Mucosa of descending colon (tissue), 3 donors: ENCODE measurements at regions not wholly inside any gene's neighbourhood (a gene's known extent, or its start where the extent isn't known, plus 50 kb on each side); places are given as distances from the start of the nearest gene placed in this dataset.
A peak's percentile ranks its signal among the peaks of the same experiment; 100 is the strongest.

Experiments
- ATAC-seq: fragments of 200-7000 bp; cut with Tn5 transposase; one replicate; pipeline ENCODE4 v1.9.1; 2020; ENCODE audit warnings: mild to moderate bottlenecking, moderate library complexity
- DNase-seq, 3 donors: peaks; one replicate each; pipeline ENCODE4 v3.0.0-alpha.2; 2020
- H3K36me3 ChIP-seq: fragments of 200-600 bp; one replicate; pipeline ENCODE4 v1.8.0; 2021; ENCODE audit warnings: low read depth, mild to moderate bottlenecking
- H3K4me1 ChIP-seq: fragments of 200-600 bp; one replicate; pipeline ENCODE4 v1.8.0; 2021; ENCODE audit warnings: low read depth, mild to moderate bottlenecking
- H3K4me3 ChIP-seq: fragments of 200-600 bp; one replicate; pipeline ENCODE4 v1.8.0; 2021; ENCODE audit warnings: mild to moderate bottlenecking
- H3K9me3 ChIP-seq: fragments of 200-600 bp; one replicate; pipeline ENCODE4 v1.8.0; 2021; ENCODE audit warnings: mild to moderate bottlenecking
- CTCF ChIP-seq: fragments of 200-600 bp; IDR thresholded peaks from one replicate; pipeline ENCODE4 v1.8.0; 2022; ENCODE audit warnings: antibody characterized with exemption, mild to moderate bottlenecking
- intact Hi-C, 2 donors: fragments of 100-400 bp; cut with DNase I in 1 of 2; cut with micrococcal nuclease in 1 of 2; formaldehyde crosslinking; loops; one replicate each; pipeline versions ENCODE4 v1.11.0 to v1.11.1; 2022; cut with DNase I, micrococcal nuclease
- donor health status: DM: no; HTN: no; CAD: no; lungs with moderate emphysema.
- donor health status: DM: no; HTN: no; CAD: no.
- donor health status: DM: no; HTN: yes; CAD: no.

DNA sequence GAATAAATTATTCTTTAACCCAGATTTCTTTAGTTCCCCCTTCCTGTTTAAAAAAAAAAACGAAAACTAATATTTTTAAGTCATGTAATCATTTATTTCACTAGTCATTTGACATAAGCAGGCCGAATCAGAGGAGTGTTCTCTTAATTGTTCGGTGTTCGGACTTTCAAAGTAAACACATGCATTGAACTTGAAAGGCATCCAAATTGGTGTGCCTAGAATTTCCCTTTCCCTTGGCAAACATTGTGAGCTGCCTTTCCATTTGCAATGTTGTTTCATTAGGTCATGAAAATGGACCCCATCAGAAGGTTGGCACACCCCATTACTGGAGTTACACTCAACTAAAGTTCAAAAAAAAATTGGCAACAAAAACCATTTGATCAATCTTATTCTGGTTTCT, 283.0 kb upstream of the MARCKS start:
- intact Hi-C loops = no loop called here
- ATAC-seq (peak; percentile 49), DNase-seq (no peak)
- H3K4me3 ChIP-seq = no peak overlapping the region
- no peaks in the 10 kb centered on the region for H3K4me1 ChIP-seq
- H3K9me3 ChIP-seq = no peaks in the 10 kb centered on the region
- TF ChIP-seq CTCF = no peak
- no peaks in the 10 kb centered on the region for H3K36me3 ChIP-seq

DNA sequence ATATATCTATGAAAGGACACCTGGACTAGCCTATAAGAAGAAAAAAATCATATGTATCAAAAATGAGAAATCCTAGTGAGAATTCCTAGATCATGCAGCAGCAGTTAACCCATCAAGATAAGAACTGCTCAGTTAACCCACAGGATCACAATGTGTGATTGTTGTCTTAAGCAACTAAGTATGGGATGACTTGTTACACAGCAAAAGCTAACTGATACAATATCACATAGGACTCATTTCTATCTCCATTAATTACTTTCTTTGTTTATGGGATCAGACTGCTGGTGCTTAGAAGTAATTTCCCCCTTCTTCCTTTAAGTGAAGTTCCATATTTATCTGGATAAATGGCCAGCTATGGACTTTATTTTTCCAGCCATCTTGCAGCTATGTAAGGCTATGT, 280.8 kb upstream of the MARCKS start:
- intact Hi-C loops = no loop called here

DNA sequence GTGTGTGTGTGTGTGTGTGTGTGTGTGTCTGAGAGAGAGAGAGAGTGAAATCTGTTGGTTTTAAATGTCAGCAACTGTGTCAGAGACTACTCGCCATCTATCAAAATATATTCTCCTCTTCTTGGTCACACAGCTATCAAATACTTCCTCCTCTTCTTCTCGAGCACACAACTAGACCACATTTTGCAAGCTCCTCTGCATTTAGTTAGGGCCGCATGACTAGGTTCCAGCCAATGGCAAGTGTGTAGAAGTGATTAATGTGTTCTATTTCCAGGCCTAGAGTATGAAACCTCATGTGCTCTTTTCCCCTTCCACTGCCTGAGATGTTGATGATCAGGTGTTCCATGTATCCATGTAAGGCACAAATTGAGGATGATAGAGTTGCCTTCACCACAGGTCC, 278.5 kb upstream of the MARCKS start:
- no peak for ATAC-seq
- no peak for TF ChIP-seq CTCF

More for the DNA sequence above, 280.8 kb upstream of the MARCKS start:
- no peak overlapping the region for H3K4me3 ChIP-seq
- H3K9me3 ChIP-seq = no peaks in the 10 kb centered on the region
- ATAC-seq (no peak), DNase-seq (no peak)
- no peaks in the 10 kb centered on the region for H3K4me1 ChIP-seq
- no peak for TF ChIP-seq CTCF
- no peaks in the 10 kb centered on the region for H3K36me3 ChIP-seq

GRCh38 chr6:113584767-113585166, 272.4 kb upstream of the MARCKS start:
- H3K4me3 ChIP-seq = no peak overlapping the region
- H3K9me3 ChIP-seq = no peaks in the 10 kb centered on the region
- TF ChIP-seq CTCF = no peak
- no peaks in the 10 kb centered on the region for H3K4me1 ChIP-seq
- ATAC-seq = no peak
- DNase-seq = peak in 1 of 3 donors; percentile 32
- intact Hi-C loops = no loop called here
- H3K36me3 ChIP-seq = no peaks in the 10 kb centered on the region

More for the DNA sequence above, 278.5 kb upstream of the MARCKS start:
- intact Hi-C loops = no loop called here
- no peak overlapping the region for H3K4me3 ChIP-seq
- no peaks in the 10 kb centered on the region for H3K4me1 ChIP-seq
- no peaks in the 10 kb centered on the region for H3K36me3 ChIP-seq
- DNase-seq = no peak
- H3K9me3 ChIP-seq = no peaks in the 10 kb centered on the region

DNA sequence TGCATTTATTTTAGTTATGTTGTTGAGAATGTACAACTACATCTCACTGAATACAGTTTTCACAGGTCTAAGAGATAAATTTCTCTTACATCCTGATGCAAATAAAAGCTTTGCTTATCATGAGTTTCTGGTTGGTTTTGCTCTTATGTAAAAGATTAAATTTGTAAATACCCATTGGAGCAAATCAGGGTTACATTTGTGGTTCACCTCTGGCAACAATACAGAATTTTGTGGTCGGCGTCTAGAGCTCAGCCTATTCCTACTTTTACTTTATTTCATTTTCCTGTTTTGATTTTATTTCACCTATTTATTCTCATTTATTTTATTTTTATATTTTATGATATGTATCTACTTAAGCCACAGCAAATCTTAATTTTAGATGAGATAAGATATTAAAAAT, 271.9 kb upstream of the MARCKS start:
- Histone ChIP-seq H3K9me3 (no peaks in the 10 kb centered on the region), H3K4me3 (no peak overlapping the region), H3K4me1 (no peaks in the 10 kb centered on the region), H3K36me3 (no peaks in the 10 kb centered on the region)
- ATAC-seq = no peak
- no peak for DNase-seq
- intact Hi-C loops = no loop called here
- no peak for TF ChIP-seq CTCF

DNA sequence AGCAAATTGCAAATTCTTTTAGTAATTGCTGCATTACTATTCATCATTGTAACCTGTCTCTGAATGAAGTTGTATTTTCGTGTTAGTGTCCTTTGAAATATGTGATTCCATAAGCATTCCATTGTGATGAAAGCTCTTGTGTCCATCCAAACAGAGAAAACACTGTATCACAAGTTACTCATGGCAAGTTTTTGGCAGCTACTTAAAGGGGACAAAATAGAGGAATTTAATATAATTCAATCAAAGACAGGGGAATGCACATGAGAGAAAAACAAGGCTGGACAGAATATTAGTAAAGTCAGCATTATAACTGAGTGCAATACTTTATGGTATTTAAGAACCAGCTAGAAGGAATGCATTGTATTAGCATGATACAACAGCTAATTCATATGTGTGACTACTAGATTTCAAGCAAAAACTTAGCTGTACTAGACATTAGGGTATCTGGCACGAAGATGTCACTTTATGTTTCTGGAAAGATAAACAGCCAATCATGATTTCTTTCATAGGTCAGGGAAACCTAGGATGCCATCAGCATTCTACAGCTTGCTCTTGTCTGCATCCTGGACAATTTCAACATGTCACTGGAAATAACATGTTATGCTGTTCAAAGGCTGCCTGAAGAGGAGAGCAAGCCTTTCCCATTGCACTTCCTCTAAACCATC, 270.6 kb upstream of the MARCKS start:
- no peak for ATAC-seq

More for the DNA sequence above, 270.6 kb upstream of the MARCKS start:
- intact Hi-C loops = no loop called here
- no peaks in the 10 kb centered on the region for H3K4me1 ChIP-seq
- TF ChIP-seq CTCF = no peak
- H3K4me3 ChIP-seq = no peak overlapping the region
- H3K36me3 ChIP-seq = no peaks in the 10 kb centered on the region
- no peaks in the 10 kb centered on the region for H3K9me3 ChIP-seq
- DNase-seq = no peak
